ENCODE measurements at regions not wholly inside any gene's neighbourhood (a gene's known extent, or its start where the extent isn't known, plus 50 kb on each side); places are given as distances from the start of the nearest gene placed in this dataset.

- TF ChIP-seq POLR2AphosphoS5 (IDR thresholded peaks at IDR 0.05; ENCODE audit: insufficient read depth in 1 of 2, low read depth in 1 of 2) (no peak), POLR2A (IDR thresholded peaks at IDR 0.05) (no peak), CTCF (IDR thresholded peaks at IDR 0.05) (no peak)
These were observed 406.6 kb upstream of the IRAK1BP1 start for GRCh38 chr6:78460711-78461110.
